Skeletal muscle tissue (tissue), 3 donors: ENCODE measurements at regions not wholly inside any gene's neighbourhood (a gene's known extent, or its start where the extent isn't known, plus 50 kb on each side); places are given as distances from the start of the nearest gene placed in this dataset.
"Not testable (repeated sequence)": the region's sequence is repeated elsewhere in the genome, so short reads cannot be mapped to it uniquely, and the experiment has no call there.

Source experiments
- H3K27ac ChIP-seq: one replicate; pipeline ENCODE4 v1.7.0; 2013; ENCODE audit warnings: mild to moderate bottlenecking, low read depth, low read length, inconsistent platforms
- H3K27me3 ChIP-seq, 3 donors: one replicate each; pipeline ENCODE4 v1.7.0; 2013; ENCODE audit warnings: low read length in 3 of 3; ENCODE audit not compliant: control insufficient read depth in 3 of 3, insufficient read depth in 3 of 3
- H3K36me3 ChIP-seq, 3 donors: one replicate each; pipeline ENCODE4 v1.7.0; 2013; ENCODE audit warnings: low read length in 3 of 3; ENCODE audit not compliant: control insufficient read depth in 3 of 3, insufficient read depth in 3 of 3
- H3K4me1 ChIP-seq, 3 donors: one replicate each; pipeline ENCODE4 v1.7.0; 2013; ENCODE audit warnings: low read length in 3 of 3, mild to moderate bottlenecking in 3 of 3; ENCODE audit not compliant: control insufficient read depth in 3 of 3, insufficient read depth in 3 of 3
- H3K4me3 ChIP-seq, 3 donors: one replicate each; pipeline ENCODE4 v1.7.0; 2013; ENCODE audit warnings: low read length in 3 of 3
- H3K9ac ChIP-seq, 3 donors: one replicate each; pipeline ENCODE4 v1.7.0; 2013; ENCODE audit warnings: low read length in 3 of 3, mild to moderate bottlenecking in 3 of 3, moderate library complexity in 2 of 3, low read depth in 1 of 3
- H3K9me3 ChIP-seq, 3 donors: one replicate each; pipeline ENCODE4 v1.7.0; 2013; ENCODE audit warnings: low read length in 3 of 3; ENCODE audit not compliant: control insufficient read depth in 3 of 3
- donor health status: Osteomylitis.

GRCh38 chr3:195634426-195635261 lies 50.9 kb upstream of the APOD start:
- not testable (repeated sequence) for H3K4me1 ChIP-seq, H3K27me3 ChIP-seq, H3K9me3 ChIP-seq, H3K36me3 ChIP-seq, H3K27ac ChIP-seq
- Histone ChIP-seq H3K4me3 (peak overlapping the region in 2 of 3 donors; percentile 58 to 62), H3K9ac (peak overlapping the region in 1 of 3 donors; percentile 40)
